Endothelial cell of umbilical vein (primary cell): ENCODE measurements at regions not wholly inside any gene's neighbourhood (a gene's known extent, or its start where the extent isn't known, plus 50 kb on each side); places are given as distances from the start of the nearest gene placed in this dataset.

Source experiments
- BruUV-seq: library from RNA; stranded (reverse); fragments of 400-500 nt; replicated peaks from 2 replicates; lab custom pipeline; 2021; lab: Mats Ljungman, UMichigan
- CTCF ChIA-PET: fragments of 300-600, 350-600 bp; sonication (Branson Sonifier 250); formaldehyde crosslinking; loops from one replicate; lab custom pipeline; 2021; ENCODE audit warnings: antibody characterized with exemption, inconsistent platforms; lab: Charles Lee
- POLR2A ChIA-PET: fragments of 300-600, 350-600 bp; sonication (Branson Sonifier 250); formaldehyde crosslinking; loops from one replicate; lab custom pipeline; 2021; ENCODE audit warnings: antibody characterized with exemption, inconsistent platforms; lab: Charles Lee
- DNase-seq: peaks from one replicate; pipeline ENCODE4 v3.0.0-alpha.2; 2011; ENCODE audit warnings: low read depth, low spot score
- FAIRE-seq: peaks from 2 replicates; lab custom pipeline; 2011; peaks lifted over from hg19 to GRCh38; lab: Jason Lieb, UNC
- H2AFZ ChIP-seq: 2 replicates; pipeline ENCODE4 v1.6.0; 2012; ENCODE audit warnings: low read depth, low read length, control low read depth, inconsistent platforms
- H3K27ac ChIP-seq: 2 replicates; pipeline ENCODE4 v1.5.1; 2011; ENCODE audit warnings: low read depth, mild to moderate bottlenecking, control low read depth, low read length, moderate library complexity; ENCODE audit not compliant: insufficient read depth
- H3K27me3 ChIP-seq, 2 experiments: 2 replicates each; pipeline versions ENCODE4 v1.6.0 to v1.6.1; 2011; ENCODE audit warnings: low read length in 2 of 2, mixed read lengths in 1 of 2; ENCODE audit not compliant: control insufficient read depth in 2 of 2, insufficient read depth in 2 of 2
- H3K36me3 ChIP-seq, 2 experiments: 2 replicates in 1 of 2; 3 replicates in 1 of 2; pipeline ENCODE4 v1.5.1; 2011; ENCODE audit warnings: low read length in 2 of 2, mild to moderate bottlenecking in 1 of 2, moderate library complexity in 1 of 2; ENCODE audit not compliant: control insufficient read depth in 2 of 2, insufficient read depth in 2 of 2; ENCODE audit errors: extremely low read depth in 1 of 2
- H3K4me1 ChIP-seq: 3 replicates; pipeline ENCODE4 v1.5.1; 2011; ENCODE audit warnings: mild to moderate bottlenecking, low read length; ENCODE audit not compliant: control insufficient read depth, insufficient read depth; ENCODE audit errors: extremely low read depth
- H3K4me2 ChIP-seq: 2 replicates; pipeline ENCODE4 v1.6.1; 2011; ENCODE audit warnings: low read length, control low read depth, mixed read lengths; ENCODE audit not compliant: insufficient read depth
- H3K4me3 ChIP-seq, 3 experiments: fragments of 200-600 bp in 1 of 3; sonication (generic), shearing (Covaris generic) in 1 of 3; replicated peaks in 1 of 3; 2 replicates each; pipeline ENCODE4 v1.5.1; 2011 to 2016; ENCODE audit warnings: control low read depth in 3 of 3, low read length in 3 of 3, mild to moderate bottlenecking in 2 of 3, inconsistent platforms in 1 of 3, low read depth in 1 of 3, moderate library complexity in 1 of 3; ENCODE audit not compliant: insufficient read depth in 1 of 3
- H3K79me2 ChIP-seq: 2 replicates; pipeline ENCODE4 v1.6.0; 2012; ENCODE audit warnings: low read length, inconsistent platforms; ENCODE audit not compliant: control insufficient read depth, insufficient read depth
- H3K9ac ChIP-seq: replicated peaks from 2 replicates; pipeline ENCODE3; 2011; ENCODE audit warnings: low read length, control low read depth; ENCODE audit not compliant: insufficient read depth; ENCODE audit errors: extremely low read depth
- H3K9me1 ChIP-seq: replicated peaks from 3 replicates; pipeline ENCODE4 v1.6.0; 2011; ENCODE audit warnings: mild to moderate bottlenecking, low read length; ENCODE audit not compliant: control insufficient read depth, insufficient read depth; ENCODE audit errors: extremely low read depth
- H3K9me3 ChIP-seq: replicated peaks from 2 replicates; pipeline ENCODE4 v1.5.1; 2012; ENCODE audit warnings: low read length, inconsistent platforms; ENCODE audit not compliant: control insufficient read depth, insufficient read depth
- H4K20me1 ChIP-seq: replicated peaks from 2 replicates; pipeline ENCODE3; 2011; ENCODE audit warnings: mild to moderate bottlenecking, low read length; ENCODE audit not compliant: control insufficient read depth, insufficient read depth; ENCODE audit errors: extremely low read depth
- CTCF ChIP-seq, 2 donors: IDR thresholded peaks; 1 replicate in 1 of 2; 2 replicates in 1 of 2; pipeline ENCODE4 v1.5.1; 2011; ENCODE audit warnings: low read length in 2 of 2, mild to moderate bottlenecking in 2 of 2, moderate library complexity in 2 of 2, control low read depth in 1 of 2, inconsistent platforms in 1 of 2, low read depth in 1 of 2; ENCODE audit not compliant: insufficient read depth in 1 of 2; ENCODE audit errors: extremely low read depth in 1 of 2
- EZH2 ChIP-seq: IDR thresholded peaks from 2 replicates; pipeline ENCODE4 v1.6.1; 2012; ENCODE audit warnings: borderline replicate concordance, low read depth, mild to moderate bottlenecking, moderate library complexity, low read length, inconsistent platforms; ENCODE audit not compliant: severe bottlenecking
- FOS ChIP-seq: IDR thresholded peaks from 2 replicates; pipeline ENCODE4 v1.6.1; 2011; ENCODE audit warnings: mild to moderate bottlenecking, low read length, moderate library complexity, borderline replicate concordance; ENCODE audit not compliant: insufficient read depth
- GATA2 ChIP-seq: IDR thresholded peaks from 2 replicates; pipeline ENCODE4 v1.7.0; 2011; ENCODE audit warnings: low read depth, mild to moderate bottlenecking, moderate library complexity, mixed read lengths, low read length; ENCODE audit not compliant: insufficient read length, insufficient read depth
- JUN ChIP-seq: IDR thresholded peaks from 2 replicates; pipeline ENCODE4 v1.6.1; 2011; ENCODE audit warnings: borderline replicate concordance, low read depth; ENCODE audit not compliant: insufficient read length, insufficient read depth
- MAX ChIP-seq: IDR thresholded peaks from 2 replicates; pipeline ENCODE4 v1.6.1; 2011; ENCODE audit not compliant: insufficient read depth, insufficient read length
- MYC ChIP-seq: IDR thresholded peaks from one replicate; pipeline ENCODE4 v1.6.1; 2011; ENCODE audit warnings: mild to moderate bottlenecking, low read depth, low read length
- POLR2A ChIP-seq: IDR thresholded peaks from 2 replicates; pipeline ENCODE4 v1.6.1; 2012; ENCODE audit warnings: low read depth, mild to moderate bottlenecking, control low read depth, low read length
- POLR2AphosphoS5 ChIP-seq: IDR thresholded peaks from 2 replicates; pipeline ENCODE4 v1.6.1; 2012; ENCODE audit warnings: low read depth, mild to moderate bottlenecking, control low read depth, low read length, moderate library complexity; ENCODE audit not compliant: insufficient read depth
- dilution Hi-C: fragments of 300-500 bp; cut with MboI; formaldehyde crosslinking; loops from one replicate; pipeline ENCODE4 v1.15.0; 2019; ENCODE audit warnings: low sequenced_read_pairs; ENCODE audit not compliant: extremely low pct_ligation_motif_present
- intact Hi-C: fragments of 100-400 bp; cut with micrococcal nuclease; formaldehyde crosslinking; loops from one replicate; pipeline ENCODE4 v1.10.0; 2022

- H3K9ac ChIP-seq: no peak overlapping the region
- ChIA-PET CTCF (no interaction called here), POLR2A (no interaction called here)
- no peaks in the 10 kb centered on the region for H4K20me1 ChIP-seq
- H3K79me2 ChIP-seq: no peaks in the 10 kb centered on the region
- H3K36me3 ChIP-seq: no peaks in the 10 kb centered on the region
- FAIRE-seq: no peak
- H3K9me1 ChIP-seq: no peaks in the 10 kb centered on the region
- no peak overlapping the region for H3K4me3 ChIP-seq
- no peak overlapping the region for H3K4me2 ChIP-seq
- no peak for DNase-seq
- no peak overlapping the region for H3K27ac ChIP-seq
- no peak overlapping the region for H2AFZ ChIP-seq
- intact Hi-C loops: no loop called here
- no peaks in the 10 kb centered on the region for H3K9me3 ChIP-seq
- dilution Hi-C loops: no loop called here
- TF ChIP-seq GATA2 (no peak), CTCF (IDR thresholded peaks at IDR 0.05; ENCODE audit: extremely low read depth in 1 of 2, insufficient read depth in 1 of 2, low read depth in 1 of 2, low read length in 2 of 2) (no peak), MAX (no peak), POLR2AphosphoS5 (no peak), FOS (no peak), JUN (no peak), MYC (no peak), POLR2A (no peak), EZH2 (no peak)
- no TSS peak for BruUV-seq
- H3K27me3 ChIP-seq: no peaks in the 10 kb centered on the region
- no peaks in the 10 kb centered on the region for H3K4me1 ChIP-seq
Measured at GRCh38 chr1:55707196-55707595, 492.0 kb upstream of the USP24 start.
